ENCODE measurements at regions not wholly inside any gene's neighbourhood (a gene's known extent, or its start where the extent isn't known, plus 50 kb on each side); places are given as distances from the start of the nearest gene placed in this dataset.

DNA sequence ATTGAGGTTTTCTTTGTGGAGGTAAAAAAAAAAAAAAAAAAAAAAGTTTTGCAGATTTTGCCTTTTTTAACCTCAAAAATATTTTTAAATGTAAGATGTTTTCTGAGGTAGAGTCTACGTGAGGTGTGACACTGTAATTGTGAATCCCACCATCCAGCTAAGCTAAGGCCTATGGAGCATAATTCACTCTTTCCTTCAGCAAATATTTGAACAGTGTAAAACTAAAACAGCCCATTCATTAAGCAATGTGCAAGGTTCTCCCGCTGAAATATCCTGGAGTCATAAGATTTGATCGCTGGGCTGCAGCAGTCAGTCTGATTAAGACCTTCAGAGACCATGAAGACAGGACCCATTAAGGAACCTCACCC is 105.1 kb downstream of the HNRNPLL start:
- no peaks in the 10 kb centered on the region for H3K9me3 ChIP-seq (replicated peaks; ENCODE audit: control insufficient read depth, insufficient read depth, low read length)
- ChIA-PET CTCF (interaction anchor here (0.6 to 0.7 kb wide), 2 partner anchors 10 to 345 kb away, joined by 3 read pairs; no protein-coding TSS in a partner anchor), POLR2A (no interaction called here)
- no peak for TF ChIP-seq GATA2 (IDR thresholded peaks at IDR 0.05; ENCODE audit: insufficient read depth, insufficient read length, low read depth, low read length)
- no peaks in the 10 kb centered on the region for H3K4me1 ChIP-seq (ENCODE audit: control insufficient read depth, extremely low read depth, insufficient read depth, low read length)
- FAIRE-seq (no peak), DNase-seq (ENCODE audit: low read depth, low spot score) (no peak)
- no peaks in the 10 kb centered on the region for H3K79me2 ChIP-seq (ENCODE audit: control insufficient read depth, insufficient read depth, low read length)
- no peak overlapping the region for H3K4me3 ChIP-seq (replicated peaks in 1 of 3; ENCODE audit: insufficient read depth in 1 of 3, low read depth in 1 of 3, low read length in 3 of 3)
- no peak overlapping the region for H2AFZ ChIP-seq (ENCODE audit: low read depth, low read length)
- H3K9ac ChIP-seq (replicated peaks; ENCODE audit: extremely low read depth, insufficient read depth, low read length), result no peak overlapping the region
- dilution Hi-C loops (cut with MboI; ENCODE audit: extremely low pct_ligation_motif_present, low sequenced_read_pairs) (no loop called here), intact Hi-C loops (cut with micrococcal nuclease) (no loop called here)
- no peak overlapping the region for H3K27ac ChIP-seq (ENCODE audit: insufficient read depth, low read depth, low read length)
- no peak overlapping the region for H3K4me2 ChIP-seq (ENCODE audit: insufficient read depth, low read length)
- no peaks in the 10 kb centered on the region for H3K9me1 ChIP-seq (replicated peaks; ENCODE audit: control insufficient read depth, extremely low read depth, insufficient read depth, low read length)
- H3K27me3 ChIP-seq (ENCODE audit: control insufficient read depth in 2 of 2, insufficient read depth in 2 of 2, low read length in 2 of 2), result peaks cover 0 to 5% of the 10 kb centered on the region in 2 experiments
- no peaks in the 10 kb centered on the region for H3K36me3 ChIP-seq (ENCODE audit: control insufficient read depth in 2 of 2, extremely low read depth in 1 of 2, insufficient read depth in 2 of 2, low read length in 2 of 2)
- no TSS peak for BruUV-seq (replicated peaks)
- no peaks in the 10 kb centered on the region for H4K20me1 ChIP-seq (replicated peaks; ENCODE audit: control insufficient read depth, extremely low read depth, insufficient read depth, low read length)

DNA sequence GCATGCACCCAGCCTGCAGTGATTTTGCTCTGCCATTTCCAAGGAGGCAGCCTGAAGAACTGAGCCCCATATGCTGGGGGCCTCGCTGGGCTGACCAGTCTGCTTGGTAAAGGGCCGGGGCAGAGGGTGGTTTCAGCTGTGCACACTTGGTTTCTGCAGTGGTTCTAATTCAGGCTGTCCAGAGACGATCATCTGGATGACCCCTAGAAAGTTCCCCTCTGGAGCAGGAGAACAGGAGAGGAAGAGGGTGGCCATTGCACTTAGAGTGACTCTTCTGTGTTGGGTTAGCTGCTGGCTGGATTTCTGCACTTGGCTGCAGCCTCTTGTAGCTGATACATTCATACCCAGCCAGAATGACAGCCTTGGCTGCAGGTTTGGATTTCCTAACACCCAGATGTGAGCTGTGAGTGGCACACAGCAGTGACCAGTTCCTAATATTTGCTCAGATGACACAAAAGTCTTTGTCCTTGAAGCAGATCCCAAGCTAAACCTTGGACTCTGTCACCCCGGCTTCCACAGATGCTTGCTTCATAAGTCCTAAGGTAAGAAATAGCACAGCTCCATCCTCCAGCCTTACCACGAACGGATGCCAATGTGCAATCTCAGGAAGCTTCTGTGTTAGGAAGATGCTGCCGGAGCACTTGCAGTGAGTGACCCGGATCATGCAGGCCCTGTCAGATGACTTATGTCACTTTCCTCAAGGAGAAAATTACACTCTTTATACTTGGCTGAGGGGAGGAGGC is 105.6 kb downstream of the HNRNPLL start:
- TF ChIP-seq EZH2 (IDR thresholded peaks at IDR 0.05; ENCODE audit: borderline replicate concordance, low read depth, low read length, severe bottlenecking), result no peak
- ChIA-PET CTCF (interaction anchor here (0.6 to 0.7 kb wide), 2 partner anchors 11 to 346 kb away, joined by 3 read pairs; no protein-coding TSS in a partner anchor), POLR2A (no interaction called here)
- Histone ChIP-seq H3K9ac (replicated peaks; ENCODE audit: extremely low read depth, insufficient read depth, low read length) (no peak overlapping the region), H4K20me1 (replicated peaks; ENCODE audit: control insufficient read depth, extremely low read depth, insufficient read depth, low read length) (no peaks in the 10 kb centered on the region), H3K27ac (ENCODE audit: insufficient read depth, low read depth, low read length) (no peak overlapping the region), H3K9me3 (replicated peaks; ENCODE audit: control insufficient read depth, insufficient read depth, low read length) (no peaks in the 10 kb centered on the region), H3K27me3 (ENCODE audit: control insufficient read depth in 2 of 2, insufficient read depth in 2 of 2, low read length in 2 of 2) (peaks cover 0 to 5% of the 10 kb centered on the region in 2 experiments), H3K36me3 (ENCODE audit: control insufficient read depth in 2 of 2, extremely low read depth in 1 of 2, insufficient read depth in 2 of 2, low read length in 2 of 2) (no peaks in the 10 kb centered on the region), H3K9me1 (replicated peaks; ENCODE audit: control insufficient read depth, extremely low read depth, insufficient read depth, low read length) (no peaks in the 10 kb centered on the region), H3K79me2 (ENCODE audit: control insufficient read depth, insufficient read depth, low read length) (no peaks in the 10 kb centered on the region), H3K4me2 (ENCODE audit: insufficient read depth, low read length) (no peak overlapping the region), H2AFZ (ENCODE audit: low read depth, low read length) (no peak overlapping the region), H3K4me1 (ENCODE audit: control insufficient read depth, extremely low read depth, insufficient read depth, low read length) (no peaks in the 10 kb centered on the region), H3K4me3 (replicated peaks in 1 of 3; ENCODE audit: insufficient read depth in 1 of 3, low read depth in 1 of 3, low read length in 3 of 3) (no peak overlapping the region)
- no peak for DNase-seq (ENCODE audit: low read depth, low spot score)
- no peak for FAIRE-seq
- dilution Hi-C loops (cut with MboI; ENCODE audit: extremely low pct_ligation_motif_present, low sequenced_read_pairs), result no loop called here
- BruUV-seq (replicated peaks), result no TSS peak
- intact Hi-C loops (cut with micrococcal nuclease), result no loop called here
